ENCODE measurements at regions not wholly inside any gene's neighbourhood (a gene's known extent, or its start where the extent isn't known, plus 50 kb on each side); places are given as distances from the start of the nearest gene placed in this dataset.

- DNase-seq (no peak), ATAC-seq (no peak)
- H3F3A ChIP-seq (ENCODE audit: low read length, unreplicated experiment) = no peaks in the 10 kb centered on the region
- H3K36me3 ChIP-seq (ENCODE audit: low read depth, low read length) = no peaks in the 10 kb centered on the region
- H3K4me1 ChIP-seq (ENCODE audit: insufficient read depth, low read length) = no peaks in the 10 kb centered on the region
- no peaks in the 10 kb centered on the region for H3K27me3 ChIP-seq (ENCODE audit: low read length)
- intact Hi-C loops (cut with micrococcal nuclease) = no loop called here
- no peak overlapping the region for H3K27ac ChIP-seq (ENCODE audit: low read length)
- POLR2A ChIA-PET (ENCODE audit: unreplicated experiment) = no interaction called here
- H3K4me3 ChIP-seq (ENCODE audit: low read length) = no peak overlapping the region
- no peak overlapping the region for H3K4me2 ChIP-seq (ENCODE audit: low read length)
- no peaks in the 10 kb centered on the region for H3K9me2 ChIP-seq (replicated peaks; ENCODE audit: low read length)
- no peaks in the 10 kb centered on the region for H4K20me1 ChIP-seq (ENCODE audit: low read length)
- no peak overlapping the region for H2AFZ ChIP-seq (ENCODE audit: low read length)
- no peaks in the 10 kb centered on the region for H3K9me3 ChIP-seq (ENCODE audit: low read length)
- CTCF ChIA-PET = no interaction called here
- TF ChIP-seq EZH2phosphoT487 (IDR thresholded peaks at IDR 0.05; ENCODE audit: borderline replicate concordance, low read length) = no peak
- no peak for TF ChIP-seq CTCF (conservative IDR thresholded peaks at IDR 0.05; ENCODE audit: low read depth, low read length)
- no peak for TF ChIP-seq EZH2 (IDR thresholded peaks at IDR 0.05; ENCODE audit: low read length, unreplicated experiment)
- no peak overlapping the region for H3K9ac ChIP-seq (ENCODE audit: low read length)
- H3K79me2 ChIP-seq (ENCODE audit: low read length) = no peaks in the 10 kb centered on the region
- no TSS peak for BruUV-seq (replicated peaks)
Observed at GRCh38 chr2:158022888-158023287, 78.8 kb upstream of the UPP2 start.

- Histone ChIP-seq H3K27ac (ENCODE audit: low read length) (no peak overlapping the region), H3K27me3 (ENCODE audit: low read length) (no peaks in the 10 kb centered on the region), H3K4me3 (ENCODE audit: low read length) (no peak overlapping the region), H3F3A (ENCODE audit: low read length, unreplicated experiment) (no peaks in the 10 kb centered on the region), H3K36me3 (ENCODE audit: low read depth, low read length) (no peaks in the 10 kb centered on the region), H3K79me2 (ENCODE audit: low read length) (no peaks in the 10 kb centered on the region), H3K9ac (ENCODE audit: low read length) (no peak overlapping the region), H3K9me3 (ENCODE audit: low read length) (no peaks in the 10 kb centered on the region), H4K20me1 (ENCODE audit: low read length) (no peaks in the 10 kb centered on the region), H3K4me1 (ENCODE audit: insufficient read depth, low read length) (no peaks in the 10 kb centered on the region), H3K4me2 (ENCODE audit: low read length) (no peak overlapping the region), H3K9me2 (replicated peaks; ENCODE audit: low read length) (no peaks in the 10 kb centered on the region), H2AFZ (ENCODE audit: low read length) (no peak overlapping the region)
- DNase-seq = no peak
- TF ChIP-seq CTCF (conservative IDR thresholded peaks at IDR 0.05; ENCODE audit: low read depth, low read length) = no peak
- no peak for TF ChIP-seq EZH2phosphoT487 (IDR thresholded peaks at IDR 0.05; ENCODE audit: borderline replicate concordance, low read length)
- no peak for TF ChIP-seq EZH2 (IDR thresholded peaks at IDR 0.05; ENCODE audit: low read length, unreplicated experiment)
- BruUV-seq (replicated peaks) = no TSS peak
- POLR2A ChIA-PET (ENCODE audit: unreplicated experiment) = no interaction called here
- intact Hi-C loops (cut with micrococcal nuclease) = no loop called here
- no peak for ATAC-seq
- CTCF ChIA-PET = no interaction called here
Observed at GRCh38 chr2:158021226-158021625, 80.5 kb upstream of the UPP2 start.

- Histone ChIP-seq H3K27ac (ENCODE audit: low read length) (no peak overlapping the region), H3K4me2 (ENCODE audit: low read length) (no peak overlapping the region), H3K4me3 (ENCODE audit: low read length) (no peak overlapping the region), H3K9me3 (ENCODE audit: low read length) (no peaks in the 10 kb centered on the region), H3K4me1 (ENCODE audit: insufficient read depth, low read length) (peaks cover 21% of the 10 kb centered on the region), H2AFZ (ENCODE audit: low read length) (no peak overlapping the region), H3F3A (ENCODE audit: low read length, unreplicated experiment) (no peaks in the 10 kb centered on the region), H4K20me1 (ENCODE audit: low read length) (no peaks in the 10 kb centered on the region), H3K9me2 (replicated peaks; ENCODE audit: low read length) (no peaks in the 10 kb centered on the region), H3K9ac (ENCODE audit: low read length) (no peak overlapping the region), H3K36me3 (ENCODE audit: low read depth, low read length) (no peaks in the 10 kb centered on the region), H3K27me3 (ENCODE audit: low read length) (no peaks in the 10 kb centered on the region), H3K79me2 (ENCODE audit: low read length) (no peaks in the 10 kb centered on the region)
- DNase-seq (no peak), ATAC-seq (no peak)
- BruUV-seq (replicated peaks) = no TSS peak
- ChIA-PET CTCF (no interaction called here), POLR2A (ENCODE audit: unreplicated experiment) (no interaction called here)
- intact Hi-C loops (cut with micrococcal nuclease) = no loop called here
- TF ChIP-seq CTCF (conservative IDR thresholded peaks at IDR 0.05; ENCODE audit: low read depth, low read length) (no peak), EZH2 (IDR thresholded peaks at IDR 0.05; ENCODE audit: low read length, unreplicated experiment) (no peak), EZH2phosphoT487 (IDR thresholded peaks at IDR 0.05; ENCODE audit: borderline replicate concordance, low read length) (no peak)
Observed at GRCh38 chr2:158015428-158016076, 86.1 kb upstream of the UPP2 start.

Data from PC-3 (cell line).